ENCODE measurements at regions not wholly inside any gene's neighbourhood (a gene's known extent, or its start where the extent isn't known, plus 50 kb on each side); places are given as distances from the start of the nearest gene placed in this dataset.

DNA sequence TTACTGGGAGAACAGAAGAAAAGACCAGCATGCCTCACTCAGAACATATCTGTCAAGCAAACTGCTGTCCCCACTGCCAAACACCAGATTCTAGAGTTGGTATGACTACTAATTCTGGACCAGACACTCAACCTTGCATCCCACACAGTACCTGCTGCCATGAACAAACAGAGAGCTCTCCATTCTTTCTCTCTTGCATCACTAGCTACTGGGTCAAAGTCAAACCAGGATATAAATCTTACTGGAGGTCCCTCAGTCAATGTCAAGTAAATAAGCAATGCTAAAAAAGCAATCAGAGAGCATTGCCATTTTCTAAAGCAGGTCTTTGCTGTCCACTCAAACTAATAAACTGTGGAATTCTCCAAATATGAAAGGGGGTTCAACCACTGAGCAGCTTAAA is 452.4 kb upstream of the SEL1L start:
- TF ChIP-seq, protein P1, sequence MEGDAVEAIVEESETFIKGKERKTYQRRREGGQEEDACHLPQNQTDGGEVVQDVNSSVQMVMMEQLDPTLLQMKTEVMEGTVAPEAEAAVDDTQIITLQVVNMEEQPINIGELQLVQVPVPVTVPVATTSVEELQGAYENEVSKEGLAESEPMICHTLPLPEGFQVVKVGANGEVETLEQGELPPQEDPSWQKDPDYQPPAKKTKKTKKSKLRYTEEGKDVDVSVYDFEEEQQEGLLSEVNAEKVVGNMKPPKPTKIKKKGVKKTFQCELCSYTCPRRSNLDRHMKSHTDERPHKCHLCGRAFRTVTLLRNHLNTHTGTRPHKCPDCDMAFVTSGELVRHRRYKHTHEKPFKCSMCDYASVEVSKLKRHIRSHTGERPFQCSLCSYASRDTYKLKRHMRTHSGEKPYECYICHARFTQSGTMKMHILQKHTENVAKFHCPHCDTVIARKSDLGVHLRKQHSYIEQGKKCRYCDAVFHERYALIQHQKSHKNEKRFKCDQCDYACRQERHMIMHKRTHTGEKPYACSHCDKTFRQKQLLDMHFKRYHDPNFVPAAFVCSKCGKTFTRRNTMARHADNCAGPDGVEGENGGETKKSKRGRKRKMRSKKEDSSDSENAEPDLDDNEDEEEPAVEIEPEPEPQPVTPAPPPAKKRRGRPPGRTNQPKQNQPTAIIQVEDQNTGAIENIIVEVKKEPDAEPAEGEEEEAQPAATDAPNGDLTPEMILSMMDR (IDR thresholded peaks at IDR 0.05): no peak
- TF ChIP-seq POLR2AphosphoS5 (IDR thresholded peaks at IDR 0.05) (no peak), POLR2A (IDR thresholded peaks at IDR 0.05) (no peak)
